ENCODE measurements at regions not wholly inside any gene's neighbourhood (a gene's known extent, or its start where the extent isn't known, plus 50 kb on each side); places are given as distances from the start of the nearest gene placed in this dataset.

DNA sequence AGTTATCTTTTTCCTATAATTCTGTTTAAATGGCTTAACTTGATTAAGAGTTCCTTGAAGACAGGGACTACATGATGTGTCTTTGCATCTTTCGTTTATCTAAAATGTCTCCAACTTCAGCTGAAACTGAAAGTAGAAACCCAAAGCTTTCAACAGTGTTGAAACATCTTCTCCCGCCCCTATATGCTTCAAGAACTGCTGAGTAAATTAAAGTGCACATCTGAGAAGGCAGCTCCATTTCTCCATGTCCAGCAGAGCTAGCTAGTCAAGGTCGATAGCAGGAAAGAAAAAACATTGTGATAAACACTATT is 185.7 kb upstream of the TBL1X start:
- no peak for ATAC-seq
- H3K4me1 ChIP-seq (ENCODE audit: low read depth), result no peaks in the 10 kb centered on the region
- H3K4me3 ChIP-seq, result no peak overlapping the region
- intact Hi-C loops (cut with DNase I, micrococcal nuclease), result no loop called here
- no peak for DNase-seq
- H3K9me3 ChIP-seq, result no peaks in the 10 kb centered on the region
- TF ChIP-seq, protein P1, sequence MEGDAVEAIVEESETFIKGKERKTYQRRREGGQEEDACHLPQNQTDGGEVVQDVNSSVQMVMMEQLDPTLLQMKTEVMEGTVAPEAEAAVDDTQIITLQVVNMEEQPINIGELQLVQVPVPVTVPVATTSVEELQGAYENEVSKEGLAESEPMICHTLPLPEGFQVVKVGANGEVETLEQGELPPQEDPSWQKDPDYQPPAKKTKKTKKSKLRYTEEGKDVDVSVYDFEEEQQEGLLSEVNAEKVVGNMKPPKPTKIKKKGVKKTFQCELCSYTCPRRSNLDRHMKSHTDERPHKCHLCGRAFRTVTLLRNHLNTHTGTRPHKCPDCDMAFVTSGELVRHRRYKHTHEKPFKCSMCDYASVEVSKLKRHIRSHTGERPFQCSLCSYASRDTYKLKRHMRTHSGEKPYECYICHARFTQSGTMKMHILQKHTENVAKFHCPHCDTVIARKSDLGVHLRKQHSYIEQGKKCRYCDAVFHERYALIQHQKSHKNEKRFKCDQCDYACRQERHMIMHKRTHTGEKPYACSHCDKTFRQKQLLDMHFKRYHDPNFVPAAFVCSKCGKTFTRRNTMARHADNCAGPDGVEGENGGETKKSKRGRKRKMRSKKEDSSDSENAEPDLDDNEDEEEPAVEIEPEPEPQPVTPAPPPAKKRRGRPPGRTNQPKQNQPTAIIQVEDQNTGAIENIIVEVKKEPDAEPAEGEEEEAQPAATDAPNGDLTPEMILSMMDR (IDR thresholded peaks at IDR 0.05), result no peak
- no peaks in the 10 kb centered on the region for H3K36me3 ChIP-seq (ENCODE audit: low read depth)

DNA sequence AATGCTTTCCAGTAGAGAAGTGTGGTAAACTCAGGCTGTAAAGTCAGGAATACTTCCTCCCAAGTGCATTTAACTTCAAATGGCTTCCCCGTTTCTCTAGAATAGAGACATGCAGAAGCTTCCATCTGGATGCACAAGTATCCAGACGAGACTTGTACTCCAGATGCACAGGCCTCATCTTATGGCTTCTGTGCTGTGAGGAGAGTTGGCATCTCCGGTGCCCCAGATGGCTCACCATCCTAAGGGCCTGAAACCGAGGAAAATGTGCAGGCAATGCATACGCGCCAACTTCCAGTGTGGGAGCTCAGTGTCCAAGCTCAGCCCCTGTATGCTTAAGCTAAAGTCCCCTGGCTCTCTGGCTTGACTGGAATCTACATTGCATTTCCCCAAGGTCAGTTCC is 184.0 kb upstream of the TBL1X start:
- DNase-seq (no peak), ATAC-seq (no peak)
- intact Hi-C loops (cut with DNase I, micrococcal nuclease), result no loop called here
- no peaks in the 10 kb centered on the region for H3K4me1 ChIP-seq (ENCODE audit: low read depth)
- no peaks in the 10 kb centered on the region for H3K36me3 ChIP-seq (ENCODE audit: low read depth)
- no peak overlapping the region for H3K4me3 ChIP-seq
- TF ChIP-seq, protein P1 (IDR thresholded peaks at IDR 0.05), result no peak
- H3K9me3 ChIP-seq, result no peaks in the 10 kb centered on the region

DNA sequence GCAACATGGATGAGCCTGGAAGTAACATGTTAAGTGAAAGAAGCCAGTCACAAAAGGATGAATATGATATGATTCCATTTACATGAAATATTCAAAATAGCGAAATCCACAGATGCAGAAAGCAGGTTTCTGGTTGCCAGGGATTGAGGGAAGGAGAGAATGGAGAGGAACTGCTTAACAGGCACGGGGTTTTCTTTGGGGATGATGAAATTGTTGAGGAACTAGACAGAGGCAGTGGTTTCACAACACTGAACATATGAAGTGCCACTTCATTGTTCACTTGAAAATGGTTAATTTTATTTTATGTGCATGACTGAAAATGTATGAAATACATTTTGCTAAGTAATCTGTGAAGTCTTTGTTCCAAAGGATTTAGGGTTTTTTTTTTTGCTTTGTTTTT is 182.5 kb upstream of the TBL1X start:
- intact Hi-C loops (cut with DNase I, micrococcal nuclease), result no loop called here
- Histone ChIP-seq H3K9me3 (no peaks in the 10 kb centered on the region), H3K4me1 (ENCODE audit: low read depth) (no peaks in the 10 kb centered on the region), H3K36me3 (ENCODE audit: low read depth) (no peaks in the 10 kb centered on the region), H3K4me3 (no peak overlapping the region)
- ATAC-seq (no peak), DNase-seq (no peak)
- TF ChIP-seq, protein P1 (IDR thresholded peaks at IDR 0.05), result no peak

DNA sequence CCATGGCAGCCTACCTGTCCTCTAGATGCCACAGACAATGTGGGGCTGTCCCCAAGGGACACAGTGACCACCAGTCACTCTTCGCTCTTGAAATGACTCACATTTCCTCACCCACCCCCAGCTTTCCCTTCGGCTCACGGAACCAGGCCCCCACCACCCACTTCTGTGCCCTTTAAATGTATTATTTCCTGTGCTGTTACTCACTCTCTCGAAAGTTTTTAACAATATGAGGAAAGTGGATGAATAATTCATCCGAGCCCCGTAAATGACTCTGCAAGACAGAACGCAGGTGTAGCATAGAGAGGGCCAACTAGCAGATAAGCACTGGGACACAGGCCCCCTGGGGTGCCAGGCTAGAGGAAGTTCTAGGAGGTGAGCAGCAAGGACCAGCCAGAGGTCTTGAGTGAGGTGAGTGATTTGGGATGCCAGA is 179.5 kb upstream of the TBL1X start:
- intact Hi-C loops (cut with DNase I, micrococcal nuclease), result no loop called here
- ATAC-seq, result no peak
- TF ChIP-seq, protein P1 (IDR thresholded peaks at IDR 0.05), result no peak

DNA sequence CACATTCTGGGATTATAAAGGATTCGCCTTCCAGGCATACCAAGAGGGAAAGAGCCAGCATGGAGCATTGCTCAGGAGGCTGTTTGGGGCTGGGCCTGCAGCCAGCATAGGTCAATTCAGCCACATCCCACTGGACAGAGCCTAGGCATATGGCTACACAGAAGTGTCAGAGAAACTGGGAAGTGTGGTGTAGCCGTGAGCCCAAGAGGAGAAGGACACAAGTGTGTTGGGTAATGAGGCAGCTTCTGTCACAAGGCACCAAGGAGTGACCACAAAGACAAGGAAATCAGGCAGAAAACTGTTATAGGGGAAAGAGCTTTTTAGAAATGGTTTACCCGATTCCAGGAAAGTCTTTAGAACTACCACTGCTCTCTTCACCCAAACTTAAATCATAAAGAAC is 178.6 kb upstream of the TBL1X start:
- Histone ChIP-seq H3K36me3 (ENCODE audit: low read depth) (no peaks in the 10 kb centered on the region), H3K4me3 (no peak overlapping the region), H3K9me3 (no peaks in the 10 kb centered on the region), H3K4me1 (ENCODE audit: low read depth) (no peaks in the 10 kb centered on the region)
- intact Hi-C loops (cut with DNase I, micrococcal nuclease), result no loop called here
- DNase-seq (peak in 1 of 3 donors; percentile 4), ATAC-seq (no peak)
- TF ChIP-seq, protein P1 (IDR thresholded peaks at IDR 0.05), result no peak

More for the DNA sequence above, 179.5 kb upstream of the TBL1X start:
- Histone ChIP-seq H3K9me3 (no peaks in the 10 kb centered on the region), H3K4me3 (no peak overlapping the region), H3K4me1 (ENCODE audit: low read depth) (no peaks in the 10 kb centered on the region), H3K36me3 (ENCODE audit: low read depth) (no peaks in the 10 kb centered on the region)
- DNase-seq, result no peak

DNA sequence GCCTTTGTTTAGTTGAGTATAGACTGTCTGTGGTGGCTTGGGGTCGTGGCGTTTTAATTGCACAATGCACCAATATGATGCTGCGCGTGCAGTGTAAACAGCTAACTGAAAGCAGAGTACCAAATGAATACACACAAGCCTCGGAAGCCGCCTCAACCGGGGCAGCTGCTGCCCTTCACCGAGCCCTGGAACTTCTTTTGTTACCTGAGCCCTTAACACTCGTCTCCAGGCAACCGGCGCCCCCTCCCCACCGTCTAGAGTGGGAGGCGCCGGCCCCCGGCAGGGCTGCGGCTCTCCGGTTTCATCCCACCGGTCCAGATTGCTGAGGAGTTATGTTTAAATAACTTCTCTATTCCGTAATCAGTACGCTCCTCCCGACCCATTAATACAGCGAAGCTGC is 173.2 kb upstream of the TBL1X start:
- TF ChIP-seq, protein P1 (IDR thresholded peaks at IDR 0.05), result no peak
- DNase-seq, result no peak
- Histone ChIP-seq H3K36me3 (ENCODE audit: low read depth) (no peaks in the 10 kb centered on the region), H3K4me1 (ENCODE audit: low read depth) (no peaks in the 10 kb centered on the region), H3K4me3 (no peak overlapping the region), H3K9me3 (no peaks in the 10 kb centered on the region)
- intact Hi-C loops (cut with DNase I, micrococcal nuclease), result no loop called here
- no peak for ATAC-seq

All from mucosa of descending colon (tissue), 3 donors.